ENCODE measurements at regions not wholly inside any gene's neighbourhood (a gene's known extent, or its start where the extent isn't known, plus 50 kb on each side); places are given as distances from the start of the nearest gene placed in this dataset.

DNA sequence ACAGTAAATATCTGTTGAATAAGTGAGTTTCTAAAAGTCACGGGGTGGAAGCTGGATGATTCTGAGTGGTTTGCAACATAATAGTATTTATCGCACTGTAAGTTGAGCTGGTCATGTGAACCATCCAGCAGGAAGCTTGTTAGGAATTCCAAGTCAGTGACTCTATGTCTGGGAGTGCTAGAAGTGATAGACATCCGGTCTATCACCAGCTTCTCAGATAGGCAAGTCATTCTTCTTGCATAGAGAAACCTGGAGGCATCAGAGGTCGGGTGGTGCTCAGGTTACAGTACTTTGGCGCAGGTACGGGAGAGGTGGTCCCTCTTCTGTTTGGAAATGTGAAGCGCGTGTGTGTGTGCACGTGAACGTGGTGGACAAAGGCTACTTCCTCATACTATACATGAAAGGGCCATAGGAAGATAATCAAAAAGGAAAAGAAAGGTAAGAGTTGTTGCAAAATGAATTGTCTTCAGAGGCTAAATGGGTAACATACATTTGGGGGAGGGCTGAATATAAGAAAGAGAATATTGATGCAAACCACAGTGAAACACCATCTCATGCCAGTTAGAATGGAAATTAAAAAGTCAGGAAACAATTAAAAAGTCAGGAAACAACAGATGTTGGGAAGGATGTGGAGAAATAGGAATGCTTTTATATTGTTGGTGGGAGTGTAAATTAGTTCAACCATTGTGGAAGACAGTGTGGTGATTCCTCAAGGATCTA lies 299.3 kb upstream of the ZFP64 start:
- ChIA-PET POLR2A (no interaction called here), CTCF (no interaction called here)
- Histone ChIP-seq H3K27ac (ENCODE audit: low read length) (no peak overlapping the region), H3K4me3 (ENCODE audit: low read depth in 2 of 2, low read length in 2 of 2) (no peak overlapping the region), H3K9me3 (ENCODE audit: control insufficient read depth, insufficient read depth, low read depth, low read length) (no peaks in the 10 kb centered on the region), H3K36me3 (ENCODE audit: control insufficient read depth, insufficient read depth, low read length) (no peaks in the 10 kb centered on the region), H3K27me3 (ENCODE audit: control insufficient read depth, insufficient read depth, low read length) (no peaks in the 10 kb centered on the region), H3K4me1 (ENCODE audit: control insufficient read depth, insufficient read depth, low read length) (no peaks in the 10 kb centered on the region)
- TF ChIP-seq SIN3A (IDR thresholded peaks at IDR 0.05; ENCODE audit: borderline replicate concordance, insufficient read depth, low read depth, low read length): no peak
- in situ Hi-C loops (cut with HindIII; ENCODE audit: low pct_unique_long_range_greater_than_20kb, low sequenced_read_pairs): no loop called here
- DNase-seq (ENCODE audit: low read depth, low spot score): no peak
- ATAC-seq: no peak
- intact Hi-C loops (cut with micrococcal nuclease; ENCODE audit: unreplicated experiment): no loop called here
- BruUV-seq (replicated peaks): no TSS peak

DNA sequence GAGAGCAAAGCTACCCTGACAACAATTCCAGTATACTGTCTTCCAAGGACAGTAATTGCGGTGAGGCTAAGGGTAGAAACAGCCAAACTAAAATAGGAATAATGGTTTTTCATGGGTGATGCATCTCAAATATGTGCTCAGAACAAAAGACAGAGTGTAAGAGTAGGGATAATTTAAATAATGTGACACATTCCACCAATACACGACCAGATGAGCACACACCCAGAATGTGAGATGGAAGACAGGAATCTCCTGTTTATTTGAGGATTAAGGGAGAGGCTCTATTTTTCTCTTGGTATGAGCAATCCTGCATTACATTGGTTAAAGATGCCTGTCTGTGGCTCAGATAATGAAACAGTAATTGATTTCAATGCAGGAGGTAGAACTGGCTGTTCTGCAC lies 292.9 kb upstream of the ZFP64 start:
- Histone ChIP-seq H3K9me3 (ENCODE audit: control insufficient read depth, insufficient read depth, low read depth, low read length) (no peaks in the 10 kb centered on the region), H3K36me3 (ENCODE audit: control insufficient read depth, insufficient read depth, low read length) (no peaks in the 10 kb centered on the region), H3K27ac (ENCODE audit: low read length) (no peak overlapping the region), H3K4me1 (ENCODE audit: control insufficient read depth, insufficient read depth, low read length) (no peaks in the 10 kb centered on the region), H3K4me3 (ENCODE audit: low read depth in 2 of 2, low read length in 2 of 2) (no peak overlapping the region), H3K27me3 (ENCODE audit: control insufficient read depth, insufficient read depth, low read length) (no peaks in the 10 kb centered on the region)
- ChIA-PET CTCF (no interaction called here), POLR2A (interaction anchor here (0.6 to 0.7 kb wide), 2 partner anchors 109 to 343 kb away, joined by 3 to 10 read pairs; no protein-coding TSS in a partner anchor)
- no peak for DNase-seq (ENCODE audit: low read depth, low spot score)
- BruUV-seq (replicated peaks): no TSS peak
- TF ChIP-seq, protein P1, sequence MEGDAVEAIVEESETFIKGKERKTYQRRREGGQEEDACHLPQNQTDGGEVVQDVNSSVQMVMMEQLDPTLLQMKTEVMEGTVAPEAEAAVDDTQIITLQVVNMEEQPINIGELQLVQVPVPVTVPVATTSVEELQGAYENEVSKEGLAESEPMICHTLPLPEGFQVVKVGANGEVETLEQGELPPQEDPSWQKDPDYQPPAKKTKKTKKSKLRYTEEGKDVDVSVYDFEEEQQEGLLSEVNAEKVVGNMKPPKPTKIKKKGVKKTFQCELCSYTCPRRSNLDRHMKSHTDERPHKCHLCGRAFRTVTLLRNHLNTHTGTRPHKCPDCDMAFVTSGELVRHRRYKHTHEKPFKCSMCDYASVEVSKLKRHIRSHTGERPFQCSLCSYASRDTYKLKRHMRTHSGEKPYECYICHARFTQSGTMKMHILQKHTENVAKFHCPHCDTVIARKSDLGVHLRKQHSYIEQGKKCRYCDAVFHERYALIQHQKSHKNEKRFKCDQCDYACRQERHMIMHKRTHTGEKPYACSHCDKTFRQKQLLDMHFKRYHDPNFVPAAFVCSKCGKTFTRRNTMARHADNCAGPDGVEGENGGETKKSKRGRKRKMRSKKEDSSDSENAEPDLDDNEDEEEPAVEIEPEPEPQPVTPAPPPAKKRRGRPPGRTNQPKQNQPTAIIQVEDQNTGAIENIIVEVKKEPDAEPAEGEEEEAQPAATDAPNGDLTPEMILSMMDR (IDR thresholded peaks at IDR 0.05): no peak
- TF ChIP-seq, protein P2, sequence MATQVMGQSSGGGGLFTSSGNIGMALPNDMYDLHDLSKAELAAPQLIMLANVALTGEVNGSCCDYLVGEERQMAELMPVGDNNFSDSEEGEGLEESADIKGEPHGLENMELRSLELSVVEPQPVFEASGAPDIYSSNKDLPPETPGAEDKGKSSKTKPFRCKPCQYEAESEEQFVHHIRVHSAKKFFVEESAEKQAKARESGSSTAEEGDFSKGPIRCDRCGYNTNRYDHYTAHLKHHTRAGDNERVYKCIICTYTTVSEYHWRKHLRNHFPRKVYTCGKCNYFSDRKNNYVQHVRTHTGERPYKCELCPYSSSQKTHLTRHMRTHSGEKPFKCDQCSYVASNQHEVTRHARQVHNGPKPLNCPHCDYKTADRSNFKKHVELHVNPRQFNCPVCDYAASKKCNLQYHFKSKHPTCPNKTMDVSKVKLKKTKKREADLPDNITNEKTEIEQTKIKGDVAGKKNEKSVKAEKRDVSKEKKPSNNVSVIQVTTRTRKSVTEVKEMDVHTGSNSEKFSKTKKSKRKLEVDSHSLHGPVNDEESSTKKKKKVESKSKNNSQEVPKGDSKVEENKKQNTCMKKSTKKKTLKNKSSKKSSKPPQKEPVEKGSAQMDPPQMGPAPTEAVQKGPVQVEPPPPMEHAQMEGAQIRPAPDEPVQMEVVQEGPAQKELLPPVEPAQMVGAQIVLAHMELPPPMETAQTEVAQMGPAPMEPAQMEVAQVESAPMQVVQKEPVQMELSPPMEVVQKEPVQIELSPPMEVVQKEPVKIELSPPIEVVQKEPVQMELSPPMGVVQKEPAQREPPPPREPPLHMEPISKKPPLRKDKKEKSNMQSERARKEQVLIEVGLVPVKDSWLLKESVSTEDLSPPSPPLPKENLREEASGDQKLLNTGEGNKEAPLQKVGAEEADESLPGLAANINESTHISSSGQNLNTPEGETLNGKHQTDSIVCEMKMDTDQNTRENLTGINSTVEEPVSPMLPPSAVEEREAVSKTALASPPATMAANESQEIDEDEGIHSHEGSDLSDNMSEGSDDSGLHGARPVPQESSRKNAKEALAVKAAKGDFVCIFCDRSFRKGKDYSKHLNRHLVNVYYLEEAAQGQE (IDR thresholded peaks at IDR 0.05; ENCODE audit: insufficient read depth in 1 of 2, low read depth in 2 of 2, low read length in 1 of 2): no peak
- TF ChIP-seq SIN3A (IDR thresholded peaks at IDR 0.05; ENCODE audit: borderline replicate concordance, insufficient read depth, low read depth, low read length) (no peak), POLR2AphosphoS5 (IDR thresholded peaks at IDR 0.05; ENCODE audit: low read depth, low read length) (no peak), TCF7L2 (IDR thresholded peaks at IDR 0.05; ENCODE audit: low read depth, low read length) (no peak)
- no peak for ATAC-seq
- intact Hi-C loops (cut with micrococcal nuclease; ENCODE audit: unreplicated experiment): no loop called here
- in situ Hi-C loops (cut with HindIII; ENCODE audit: low pct_unique_long_range_greater_than_20kb, low sequenced_read_pairs): no loop called here

DNA sequence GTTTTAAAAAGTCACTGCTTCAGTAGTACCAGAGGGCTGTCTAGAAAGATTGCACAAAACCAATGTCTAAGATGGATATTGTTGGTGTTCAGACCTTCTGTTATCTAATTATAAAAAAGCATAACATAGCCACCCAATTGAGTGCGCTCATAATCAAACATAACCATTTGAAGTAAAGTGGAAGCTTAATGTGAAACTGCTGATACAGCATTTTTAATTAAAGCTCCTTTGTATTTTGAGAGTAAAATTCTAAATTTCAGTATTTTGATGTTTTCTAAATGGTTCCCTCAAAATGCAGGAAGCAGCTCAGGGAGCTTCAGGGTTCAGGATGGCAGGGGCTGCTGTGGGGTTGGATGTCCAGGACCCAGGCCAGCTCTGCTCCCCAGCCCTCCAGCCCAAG lies 291.8 kb upstream of the ZFP64 start:
- no peaks in the 10 kb centered on the region for H3K9me3 ChIP-seq (ENCODE audit: control insufficient read depth, insufficient read depth, low read depth, low read length)
- ATAC-seq: no peak
- CTCF ChIA-PET: no interaction called here

More for the DNA sequence above, 291.8 kb upstream of the ZFP64 start:
- TF ChIP-seq SIN3A (IDR thresholded peaks at IDR 0.05; ENCODE audit: borderline replicate concordance, insufficient read depth, low read depth, low read length): no peak
- TF ChIP-seq, protein P1 (IDR thresholded peaks at IDR 0.05): no peak
- TF ChIP-seq, protein P2 (IDR thresholded peaks at IDR 0.05; ENCODE audit: insufficient read depth in 1 of 2, low read depth in 2 of 2, low read length in 1 of 2): no peak
- TF ChIP-seq POLR2AphosphoS5 (IDR thresholded peaks at IDR 0.05; ENCODE audit: low read depth, low read length): no peak
- TF ChIP-seq TCF7L2 (IDR thresholded peaks at IDR 0.05; ENCODE audit: low read depth, low read length): no peak
- in situ Hi-C loops (cut with HindIII; ENCODE audit: low pct_unique_long_range_greater_than_20kb, low sequenced_read_pairs) (no loop called here), intact Hi-C loops (cut with micrococcal nuclease; ENCODE audit: unreplicated experiment) (no loop called here)
- Histone ChIP-seq H3K4me3 (ENCODE audit: low read depth in 2 of 2, low read length in 2 of 2) (no peak overlapping the region), H3K4me1 (ENCODE audit: control insufficient read depth, insufficient read depth, low read length) (no peaks in the 10 kb centered on the region), H3K36me3 (ENCODE audit: control insufficient read depth, insufficient read depth, low read length) (no peaks in the 10 kb centered on the region), H3K27ac (ENCODE audit: low read length) (no peak overlapping the region), H3K27me3 (ENCODE audit: control insufficient read depth, insufficient read depth, low read length) (no peaks in the 10 kb centered on the region)
- POLR2A ChIA-PET: no interaction called here
- no peak for DNase-seq (ENCODE audit: low read depth, low spot score)
- BruUV-seq (replicated peaks): no TSS peak
